GM21360 (cell line): ENCODE measurements at regions not wholly inside any gene's neighbourhood (a gene's known extent, or its start where the extent isn't known, plus 50 kb on each side); places are given as distances from the start of the nearest gene placed in this dataset.

Experiments
- ATAC-seq: cut with Tn5 transposase; IDR thresholded peaks from one replicate; pipeline ENCODE4 v1.9.1; 2021; ENCODE audit warnings: mild to moderate bottlenecking, moderate library complexity; ENCODE audit not compliant: unreplicated experiment

GRCh38 chr16:49026566-49027181 is 255.0 kb downstream of the CBLN1 start:
- ATAC-seq: no peak

- no peak for ATAC-seq
These were observed 256.7 kb downstream of the CBLN1 start for GRCh38 chr16:49024896-49025295.

GRCh38 chr16:49024016-49024415 is 257.6 kb downstream of the CBLN1 start:
- ATAC-seq: no peak

- no peak for ATAC-seq
These were observed 258.6 kb downstream of the CBLN1 start for GRCh38 chr16:49023050-49023449.

GRCh38 chr16:49022351-49022963 is 259.2 kb downstream of the CBLN1 start:
- ATAC-seq: no peak

GRCh38 chr16:49021136-49021535 is 260.5 kb downstream of the CBLN1 start:
- ATAC-seq: no peak

- no peak for ATAC-seq
These were observed 261.2 kb downstream of the CBLN1 start for GRCh38 chr16:49020436-49020835.

GRCh38 chr16:49019831-49020230 is 261.8 kb downstream of the CBLN1 start:
- no peak for ATAC-seq

- no peak for ATAC-seq
These were observed 262.5 kb downstream of the CBLN1 start for GRCh38 chr16:49019081-49019633.

GRCh38 chr16:49018259-49018931 is 263.2 kb downstream of the CBLN1 start:
- no peak for ATAC-seq

- ATAC-seq: no peak
These were observed 264.1 kb downstream of the CBLN1 start for GRCh38 chr16:49017501-49017900.

- ATAC-seq: no peak
These were observed 265.2 kb downstream of the CBLN1 start for GRCh38 chr16:49016461-49016860.

GRCh38 chr16:49015225-49015592 is 266.4 kb downstream of the CBLN1 start:
- ATAC-seq: no peak

- no peak for ATAC-seq
These were observed 267.1 kb downstream of the CBLN1 start for GRCh38 chr16:49014277-49015224.

GRCh38 chr16:49013727-49014080 is 267.9 kb downstream of the CBLN1 start:
- no peak for ATAC-seq

GRCh38 chr16:49012961-49013726 is 268.5 kb downstream of the CBLN1 start:
- no peak for ATAC-seq

GRCh38 chr16:49011901-49012300 is 269.7 kb downstream of the CBLN1 start:
- ATAC-seq: no peak

GRCh38 chr16:49010879-49011278 is 270.8 kb downstream of the CBLN1 start:
- no peak for ATAC-seq

- no peak for ATAC-seq
These were observed 271.2 kb downstream of the CBLN1 start for GRCh38 chr16:49010396-49010795.

GRCh38 chr16:49009204-49009603 is 272.4 kb downstream of the CBLN1 start:
- no peak for ATAC-seq
